ENCODE measurements at regions not wholly inside any gene's neighbourhood (a gene's known extent, or its start where the extent isn't known, plus 50 kb on each side); places are given as distances from the start of the nearest gene placed in this dataset.

- no peak for DNase-seq (ENCODE audit: low spot score)
Observed at GRCh38 chr4:11182586-11183355, 245.9 kb downstream of the HS3ST1 start.

GRCh38 chr4:11182031-11182430, 246.7 kb downstream of the HS3ST1 start:
- no peak for DNase-seq (ENCODE audit: low spot score)

GRCh38 chr4:11179796-11180195, 248.9 kb downstream of the HS3ST1 start:
- DNase-seq (ENCODE audit: low spot score), result no peak

GRCh38 chr4:11178433-11178832, 250.3 kb downstream of the HS3ST1 start:
- no peak for DNase-seq (ENCODE audit: low spot score)

GRCh38 chr4:11175374-11175773, 253.3 kb downstream of the HS3ST1 start:
- DNase-seq (ENCODE audit: low spot score), result no peak

GRCh38 chr4:11166606-11167005, 262.1 kb downstream of the HS3ST1 start:
- DNase-seq (ENCODE audit: low spot score), result no peak

GRCh38 chr4:11166034-11166433, 262.7 kb downstream of the HS3ST1 start:
- DNase-seq (ENCODE audit: low spot score), result no peak

GRCh38 chr4:11165052-11165451, 263.6 kb downstream of the HS3ST1 start:
- DNase-seq (ENCODE audit: low spot score), result no peak

- DNase-seq (ENCODE audit: low spot score), result no peak
Observed at GRCh38 chr4:11160288-11160687, 268.4 kb downstream of the HS3ST1 start.

- DNase-seq (ENCODE audit: low spot score), result no peak
Observed at GRCh38 chr4:11158971-11159370, 269.7 kb downstream of the HS3ST1 start.

GRCh38 chr4:11155208-11155867, 273.4 kb downstream of the HS3ST1 start:
- DNase-seq (ENCODE audit: low spot score), result no peak

GRCh38 chr4:11153171-11153750, 275.4 kb downstream of the HS3ST1 start:
- no peak for DNase-seq (ENCODE audit: low spot score)

- no peak for DNase-seq (ENCODE audit: low spot score)
Observed at GRCh38 chr4:11152684-11153083, 276.0 kb downstream of the HS3ST1 start.

GRCh38 chr4:11151500-11151899, 277.2 kb downstream of the HS3ST1 start:
- DNase-seq (ENCODE audit: low spot score), result no peak

GRCh38 chr4:11149612-11150259, 279.0 kb downstream of the HS3ST1 start:
- DNase-seq (ENCODE audit: low spot score), result no peak

- DNase-seq (ENCODE audit: low spot score), result no peak
Observed at GRCh38 chr4:11139871-11140270, 288.8 kb downstream of the HS3ST1 start.

- DNase-seq (ENCODE audit: low spot score), result no peak
Observed at GRCh38 chr4:11138964-11139363, 289.7 kb downstream of the HS3ST1 start.

GRCh38 chr4:11134705-11135104, 294.0 kb downstream of the HS3ST1 start:
- DNase-seq (ENCODE audit: low spot score), result no peak

- DNase-seq (ENCODE audit: low spot score), result no peak
Observed at GRCh38 chr4:11133868-11134267, 294.8 kb downstream of the HS3ST1 start.

- DNase-seq (ENCODE audit: low spot score), result no peak
Observed at GRCh38 chr4:11132478-11132877, 296.2 kb downstream of the HS3ST1 start.

- DNase-seq (ENCODE audit: low spot score), result no peak
Observed at GRCh38 chr4:11131491-11131890, 297.2 kb downstream of the HS3ST1 start.

GRCh38 chr4:11130195-11130970, 298.3 kb downstream of the HS3ST1 start:
- no peak for DNase-seq (ENCODE audit: low spot score)

All from left forelimb (tissue), 1 donor.